HUDEP-2 (cell line): ENCODE measurements at regions not wholly inside any gene's neighbourhood (a gene's known extent, or its start where the extent isn't known, plus 50 kb on each side); places are given as distances from the start of the nearest gene placed in this dataset.
"Not testable (repeated sequence)": the region's sequence is repeated elsewhere in the genome, so short reads cannot be mapped to it uniquely, and the experiment has no call there.

Source experiments
- DNase-seq, 76 experiments: peaks; one replicate each; lab custom pipeline; 2025; ENCODE audit not compliant: unreplicated experiment in 76 of 76; lab: John Stamatoyannopoulos, UW

DNA sequence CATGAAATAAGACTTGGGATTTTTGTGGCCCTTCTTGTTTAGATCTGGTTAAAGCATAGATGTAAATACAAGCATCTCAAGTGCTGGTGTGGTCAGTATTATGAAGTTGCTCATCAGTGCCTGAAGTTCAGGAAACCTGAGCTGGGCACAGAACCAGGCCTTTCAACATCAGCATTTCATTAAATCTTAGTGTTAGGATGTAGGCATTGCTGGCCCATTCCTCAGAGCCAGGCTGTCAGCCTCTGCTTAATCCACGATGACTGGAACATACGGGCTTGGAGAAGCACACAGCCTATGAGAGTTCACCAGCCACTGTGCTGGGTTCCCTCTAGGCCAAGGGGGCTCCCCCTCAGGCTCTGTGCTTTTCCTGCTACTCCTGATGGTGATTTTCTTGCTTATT lies 270.2 kb downstream of the EN1 start:
- no peak for DNase-seq

DNA sequence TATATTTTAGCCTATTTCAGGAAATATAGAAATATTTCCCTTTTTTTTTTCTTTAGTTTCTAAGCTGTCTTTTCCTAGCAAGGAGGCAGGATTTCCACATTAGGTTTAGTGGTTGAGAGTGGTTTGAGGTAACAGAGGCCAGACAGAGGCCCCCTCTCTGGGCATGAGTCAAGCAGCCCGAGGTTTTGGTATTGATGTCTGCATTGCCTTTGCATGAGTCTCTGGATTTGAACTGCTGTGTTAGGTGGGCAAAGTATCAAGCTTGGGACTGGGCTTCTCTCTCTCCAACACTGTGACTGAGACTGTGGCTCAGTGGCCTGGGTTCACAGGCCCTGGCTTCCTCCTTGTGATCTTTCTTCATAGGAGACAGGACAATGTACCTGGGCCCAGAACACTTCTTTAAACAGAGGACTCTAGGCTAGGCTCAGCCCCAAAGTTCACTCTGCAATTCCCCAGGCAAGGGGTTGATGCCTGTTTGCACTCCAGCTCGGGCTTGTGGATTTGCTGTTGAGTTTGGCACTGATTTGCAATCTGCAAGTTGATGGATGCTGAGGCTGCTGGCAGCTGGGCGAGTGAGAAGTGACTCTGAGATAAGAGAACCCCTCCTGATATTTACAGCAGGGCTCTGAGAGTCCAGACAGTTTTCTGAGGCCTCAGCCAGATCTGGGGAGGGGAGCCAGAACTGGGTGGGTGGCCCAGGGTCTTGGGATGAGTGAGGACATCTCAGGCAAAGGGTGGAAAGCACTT lies 271.2 kb downstream of the EN1 start:
- no peak for DNase-seq

DNA sequence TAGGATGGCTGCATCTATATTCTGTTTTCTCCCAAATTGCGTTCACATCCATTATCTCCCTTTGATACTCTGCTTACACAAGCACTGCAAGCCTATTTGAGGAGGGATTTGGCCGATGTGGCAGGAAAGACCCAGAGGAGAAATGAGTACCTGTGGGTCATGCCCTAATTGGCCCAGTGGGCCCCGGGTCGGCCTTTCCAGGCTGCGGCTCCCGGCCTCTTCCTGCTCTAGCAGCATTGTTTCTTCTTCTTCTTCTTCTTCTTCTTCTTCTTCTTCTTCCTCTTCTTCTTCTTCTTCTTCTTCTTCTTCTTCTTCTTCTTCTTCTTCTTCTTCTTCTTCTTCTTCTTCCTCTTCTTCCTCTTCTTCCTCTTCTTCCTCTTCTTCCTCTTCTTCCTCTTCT lies 275.1 kb downstream of the EN1 start:
- DNase-seq: not testable (repeated sequence)

DNA sequence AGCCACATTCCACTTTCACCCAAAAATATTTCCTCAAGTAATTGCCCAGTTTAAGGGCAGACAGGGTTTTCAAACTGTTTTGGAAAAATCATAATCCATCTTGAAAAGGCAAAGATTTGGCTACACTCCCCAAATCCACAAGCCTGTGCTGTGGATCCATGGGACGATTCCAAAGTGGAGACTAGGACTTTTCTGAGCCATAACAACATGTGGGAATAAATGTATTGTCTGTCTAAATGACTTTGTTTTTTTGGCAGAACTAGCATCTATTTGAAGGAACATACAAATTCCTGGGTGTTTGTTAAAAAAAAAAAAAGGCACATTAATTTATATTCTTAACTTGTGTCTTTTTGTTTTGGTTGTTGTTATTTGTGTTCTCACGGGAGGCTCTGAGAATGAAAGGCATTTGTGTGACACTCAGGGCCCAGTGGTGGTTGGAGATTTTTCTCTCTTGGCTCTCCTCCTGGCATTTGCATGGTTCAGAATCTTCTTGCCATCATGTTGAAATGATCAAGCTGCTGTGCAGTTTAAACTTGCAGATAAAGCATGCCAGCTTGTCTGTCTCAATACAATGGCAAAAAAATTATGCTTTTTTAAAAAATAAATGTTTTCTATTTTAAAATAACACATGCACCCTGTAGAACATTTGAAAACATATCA lies 277.4 kb downstream of the EN1 start:
- DNase-seq: no peak

- DNase-seq: no peak
These were observed 278.7 kb downstream of the EN1 start for GRCh38 chr2:118568700-118569099.

DNA sequence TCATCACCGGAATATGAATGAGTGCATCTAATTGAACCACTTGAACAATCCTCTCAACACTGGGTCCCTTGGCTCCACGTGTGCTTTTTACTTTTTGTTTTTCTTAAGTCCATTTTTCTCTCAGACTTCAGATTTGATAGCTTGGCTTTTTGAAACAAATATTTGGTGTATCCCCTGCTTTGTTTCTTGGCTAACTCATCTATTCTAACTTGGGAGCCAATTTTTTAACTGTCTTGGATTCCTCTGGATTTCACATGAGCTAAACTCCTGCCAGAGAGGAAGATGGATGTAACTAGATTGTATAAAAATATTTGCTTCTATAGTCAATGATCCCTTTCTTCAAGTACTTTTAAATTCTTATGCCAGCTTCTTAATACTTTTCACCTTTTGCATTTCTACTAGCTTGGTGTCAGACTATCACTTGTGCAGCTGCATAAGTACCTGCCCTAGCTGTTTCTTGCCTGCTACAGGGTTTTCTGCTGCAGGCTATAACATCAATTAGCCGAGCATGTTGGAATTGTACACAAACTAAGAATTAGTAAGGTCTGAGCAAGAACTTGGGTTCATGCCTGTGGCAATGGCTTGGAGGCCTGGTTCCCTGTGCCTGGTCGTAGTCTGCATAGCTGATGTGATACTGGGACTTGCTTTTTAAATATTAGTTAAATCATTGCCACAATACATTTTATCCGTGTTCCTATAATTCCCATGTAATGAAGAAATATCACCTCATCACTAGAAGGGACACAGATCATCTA lies 281.5 kb downstream of the EN1 start:
- DNase-seq: no peak

GRCh38 chr2:118565301-118565700 lies 282.1 kb downstream of the EN1 start:
- DNase-seq: no peak

GRCh38 chr2:118562144-118562543 lies 285.3 kb downstream of the EN1 start:
- no peak for DNase-seq

- no peak for DNase-seq
These were observed 288.6 kb downstream of the EN1 start for GRCh38 chr2:118558846-118559245.

DNA sequence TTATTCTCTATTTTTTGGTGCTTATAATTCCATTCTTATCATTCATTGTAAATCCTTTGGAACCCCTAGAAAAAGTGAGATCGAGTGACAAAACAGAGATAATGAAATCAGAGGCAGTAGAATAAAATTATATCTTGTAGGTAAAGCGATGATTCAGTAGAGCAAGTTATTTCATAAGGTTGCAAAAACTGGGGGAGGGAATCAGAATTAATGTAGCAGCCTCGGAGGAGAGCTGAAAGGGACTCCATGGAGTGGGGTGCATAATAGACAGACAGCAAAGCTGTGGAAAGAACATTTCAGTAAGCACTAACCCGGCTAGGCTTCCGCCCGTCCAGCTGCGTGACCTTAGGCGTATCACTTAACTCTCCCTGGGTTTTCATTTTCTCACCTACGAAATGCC lies 289.7 kb downstream of the EN1 start:
- no peak for DNase-seq

- DNase-seq: no peak
These were observed 290.4 kb downstream of the EN1 start for GRCh38 chr2:118557016-118557415.

GRCh38 chr2:118554616-118555015 lies 292.8 kb downstream of the EN1 start:
- no peak for DNase-seq

- DNase-seq: no peak
These were observed 297.9 kb downstream of the EN1 start for GRCh38 chr2:118549503-118549902.

- DNase-seq: no peak
These were observed 298.5 kb downstream of the EN1 start for GRCh38 chr2:118548880-118549488.

- peak in 12 of 76 experiments; percentile 1 to 20 (median 4) for DNase-seq
These were observed 308.2 kb downstream of the EN1 start for GRCh38 chr2:118539290-118539689.

DNA sequence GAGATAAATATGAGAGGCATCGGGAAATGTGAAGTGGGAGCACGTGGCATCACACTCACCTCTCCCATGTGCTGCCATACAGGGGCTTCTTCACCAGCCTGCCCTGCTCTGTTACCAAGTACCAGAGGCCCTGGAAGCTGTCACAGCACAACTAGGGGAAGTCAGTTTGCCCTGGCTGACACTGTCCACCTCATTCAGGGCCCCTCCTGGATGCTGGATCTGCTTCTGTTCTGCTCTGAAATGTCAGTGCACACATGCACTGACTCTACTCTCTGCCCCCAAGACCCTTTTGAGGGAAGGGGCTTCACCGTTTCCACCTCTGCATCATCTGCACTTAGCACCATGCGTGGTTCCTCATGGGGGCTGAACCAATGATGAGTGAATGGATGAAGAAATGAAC lies 311.1 kb downstream of the EN1 start:
- DNase-seq: no peak

DNA sequence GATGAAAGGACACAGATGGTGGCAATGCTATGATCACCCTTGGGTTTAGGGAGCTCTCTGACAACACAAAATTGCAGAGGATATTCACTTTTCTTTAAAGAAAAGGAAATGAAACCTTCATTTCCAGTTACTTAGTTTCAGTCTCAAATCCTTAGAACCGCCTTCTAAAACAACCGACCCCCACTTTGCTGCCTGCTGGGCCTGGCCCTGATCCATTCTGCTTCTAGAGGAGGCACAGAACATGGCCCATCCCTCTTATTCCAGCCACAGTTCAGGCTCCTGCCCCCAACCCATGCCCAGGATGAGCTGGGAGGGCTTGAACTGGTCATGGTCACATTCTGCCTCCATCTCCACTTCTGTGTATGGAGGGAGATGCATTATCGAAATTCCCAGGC lies 311.6 kb downstream of the EN1 start:
- no peak for DNase-seq

- DNase-seq: no peak
These were observed 312.2 kb downstream of the EN1 start for GRCh38 chr2:118535171-118535817.

GRCh38 chr2:118530976-118531375 lies 316.5 kb downstream of the EN1 start:
- DNase-seq: no peak

GRCh38 chr2:118529908-118530599 lies 317.4 kb downstream of the EN1 start:
- DNase-seq: no peak
